HG03135 (cell line): ENCODE measurements at regions not wholly inside any gene's neighbourhood (a gene's known extent, or its start where the extent isn't known, plus 50 kb on each side); places are given as distances from the start of the nearest gene placed in this dataset.

Experiments used
- ATAC-seq: cut with Tn5 transposase; IDR thresholded peaks from one replicate; pipeline ENCODE4 v1.9.1; 2021; ENCODE audit warnings: mild to moderate bottlenecking, moderate library complexity; ENCODE audit not compliant: unreplicated experiment

DNA sequence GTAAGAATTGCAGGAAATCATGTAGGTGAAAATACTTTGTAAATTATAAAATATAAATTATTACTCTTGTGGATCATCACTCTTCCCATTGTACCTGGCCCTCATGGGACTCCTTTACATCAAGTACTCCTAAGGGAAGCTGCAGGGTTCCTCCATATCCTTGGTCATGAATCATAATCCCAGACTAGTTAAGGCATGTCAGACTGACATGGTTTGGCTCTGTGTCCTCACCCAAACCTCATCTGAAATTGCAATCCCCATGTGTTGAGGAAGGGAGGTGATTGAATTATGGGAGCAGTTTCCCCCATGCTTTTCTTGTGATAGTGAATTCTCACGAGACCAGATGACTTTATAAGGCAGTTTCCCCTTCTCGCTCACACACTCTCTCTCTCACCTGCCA, 77.1 kb downstream of the CMPK2 start:
- ATAC-seq: no peak

DNA sequence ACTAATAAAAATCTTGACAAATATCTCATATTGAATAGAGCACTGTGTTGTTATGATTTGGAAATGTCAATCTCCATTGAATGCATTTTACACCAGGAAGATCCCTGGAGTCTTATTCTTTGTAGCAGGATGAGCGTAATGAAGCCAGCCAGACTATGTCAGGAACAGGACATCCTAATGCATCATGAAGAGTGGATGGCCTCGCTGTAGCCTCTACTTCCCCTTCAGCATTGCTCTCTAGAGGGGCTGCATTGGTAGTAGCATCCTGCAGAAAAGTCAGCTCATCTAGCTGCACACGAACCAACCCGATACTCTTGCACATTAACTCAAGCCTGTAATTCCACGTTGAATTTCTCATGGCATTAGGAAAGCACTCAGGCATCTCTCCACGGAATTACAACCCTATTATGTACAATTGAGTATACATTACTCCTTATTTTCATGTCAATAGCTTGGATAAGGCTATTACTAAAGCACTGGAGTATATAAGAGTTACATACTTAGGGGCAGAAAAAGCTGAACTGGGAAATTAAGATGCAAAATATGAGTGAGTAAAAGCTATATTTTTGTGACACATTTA, 76.1 kb downstream of the CMPK2 start:
- ATAC-seq: no peak

- no peak for ATAC-seq
Observed at GRCh38 chr2:6791682-6792081, 74.0 kb downstream of the CMPK2 start.

DNA sequence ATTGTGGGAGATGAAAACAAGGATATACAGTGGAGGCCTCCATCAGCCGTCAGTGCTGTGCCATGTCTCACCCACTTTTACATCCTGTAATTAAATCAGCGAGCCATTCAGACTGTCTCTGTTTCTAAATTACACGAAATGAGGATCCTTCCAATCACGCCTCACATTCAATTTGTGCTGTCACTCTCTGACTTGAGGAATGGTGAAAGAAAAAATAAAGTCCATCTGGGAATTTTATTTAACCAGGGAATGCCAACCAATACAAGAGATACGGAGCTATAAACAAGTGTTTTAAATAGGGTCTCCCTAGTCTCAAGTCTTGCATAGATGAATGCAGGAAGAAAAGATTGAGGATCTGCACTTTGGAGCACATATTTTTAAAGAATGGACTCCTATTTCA, 72.8 kb downstream of the CMPK2 start:
- no peak for ATAC-seq

- no peak for ATAC-seq
Observed at GRCh38 chr2:6793371-6793770, 72.3 kb downstream of the CMPK2 start.

GRCh38 chr2:6793913-6794312, 71.8 kb downstream of the CMPK2 start:
- ATAC-seq: no peak

DNA sequence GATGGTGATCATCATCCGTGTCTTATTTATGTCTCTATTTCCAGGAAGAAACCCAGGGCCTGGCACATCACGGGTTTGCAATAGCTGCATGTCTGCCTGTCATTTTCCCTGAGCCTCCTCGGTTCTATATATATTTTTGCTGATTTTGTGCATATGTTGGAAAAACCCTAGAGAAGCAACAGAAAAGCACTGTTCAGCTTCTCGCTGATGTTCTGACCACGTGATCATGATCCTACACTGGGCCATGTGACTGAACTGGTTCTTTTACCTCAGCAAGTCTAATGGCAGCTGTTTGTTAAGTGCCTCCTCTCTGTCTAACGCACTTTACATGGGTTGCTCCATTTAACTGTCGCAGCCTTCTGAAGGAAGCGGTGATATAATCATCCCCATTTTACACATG, 71.3 kb downstream of the CMPK2 start:
- no peak for ATAC-seq
